ENCODE measurements at regions not wholly inside any gene's neighbourhood (a gene's known extent, or its start where the extent isn't known, plus 50 kb on each side); places are given as distances from the start of the nearest gene placed in this dataset.
"Not testable (repeated sequence)": the region's sequence is repeated elsewhere in the genome, so short reads cannot be mapped to it uniquely, and the experiment has no call there.

DNA sequence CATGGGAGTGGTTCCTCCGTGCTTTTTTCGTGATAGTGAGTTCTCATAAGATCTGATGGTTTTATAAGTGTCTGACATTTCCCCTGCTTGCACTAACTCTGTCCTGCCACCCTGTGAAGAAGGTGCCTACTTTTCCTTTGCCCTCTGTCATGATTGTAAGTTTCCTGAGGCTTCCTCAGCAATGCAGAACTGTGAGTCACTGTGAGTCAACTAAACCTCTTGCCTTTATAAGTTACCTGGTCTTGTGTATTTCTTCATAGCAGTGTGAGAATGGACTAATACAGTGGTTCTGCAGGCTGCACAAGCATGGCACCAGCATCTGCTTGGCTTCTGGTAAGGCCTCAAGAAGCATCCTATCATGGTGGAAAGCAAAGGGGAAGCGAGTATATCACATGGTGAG, 1144.6 kb downstream of the SORCS3 start:
- no peak for DNase-seq
- no peak for ATAC-seq

DNA sequence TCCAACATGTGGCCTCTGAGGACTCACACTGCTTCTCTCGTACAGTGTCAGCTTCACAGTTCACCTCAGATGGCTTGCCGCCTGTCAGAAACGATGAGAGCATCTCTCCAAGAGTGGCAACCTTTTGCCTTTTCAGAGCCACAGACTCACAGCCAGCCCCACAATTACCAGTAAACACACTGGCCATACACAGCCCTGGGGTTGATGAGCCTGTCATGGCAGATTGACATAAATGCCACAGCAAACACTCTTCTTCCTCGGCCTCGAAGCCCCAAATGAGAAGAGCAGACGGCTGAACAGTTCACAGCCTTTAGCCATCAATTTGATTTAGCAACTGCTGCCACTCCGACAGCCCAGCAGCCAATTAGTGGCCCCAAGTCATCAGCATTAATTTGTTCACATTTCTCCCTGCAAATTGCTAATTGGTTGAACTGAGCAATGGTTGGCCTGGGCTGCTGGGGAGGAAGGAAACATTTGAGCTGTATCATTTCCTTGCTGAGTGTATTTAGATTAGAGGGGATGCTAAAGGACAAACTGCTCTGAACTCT, 1142.9 kb downstream of the SORCS3 start:
- no peak for DNase-seq
- no peak for ATAC-seq

DNA sequence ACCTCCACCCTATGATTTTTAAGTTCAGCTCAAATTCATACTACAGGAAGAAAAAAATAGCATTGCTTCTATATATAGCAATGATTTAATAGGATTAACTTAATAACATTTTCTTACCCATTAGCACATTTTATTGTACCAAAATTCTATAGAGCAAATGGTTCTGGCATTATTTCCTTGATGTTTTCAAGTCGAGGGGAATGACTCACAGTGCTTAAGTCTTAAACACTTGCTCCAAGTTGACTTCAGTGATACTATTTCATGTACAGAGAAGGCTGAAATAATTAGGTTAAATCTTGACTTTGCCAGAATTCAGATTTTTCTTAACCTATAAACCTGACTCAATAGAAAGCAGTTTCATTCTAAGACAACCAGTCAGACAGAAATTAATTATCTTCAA, 1133.8 kb downstream of the SORCS3 start:
- DNase-seq (no peak), ATAC-seq (no peak)

DNA sequence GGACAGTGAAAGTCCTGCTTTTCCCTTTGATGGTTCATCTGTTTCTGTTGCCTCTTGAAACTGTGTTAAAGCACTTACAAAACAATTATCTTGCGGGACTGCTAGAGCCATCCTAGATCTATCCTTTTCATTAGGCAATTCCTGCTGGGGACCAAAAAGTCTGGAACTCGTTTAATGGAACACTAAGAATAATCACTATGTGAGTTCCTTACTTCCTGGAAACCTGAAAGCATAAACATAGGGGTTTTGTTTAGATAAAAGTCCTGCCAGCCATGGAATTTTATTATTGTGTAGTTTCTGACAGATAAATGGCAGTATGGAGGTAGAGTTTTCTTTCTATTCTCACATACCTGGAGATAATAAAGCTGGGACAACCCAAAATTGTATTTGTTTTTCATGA, 1133.3 kb downstream of the SORCS3 start:
- ATAC-seq (no peak), DNase-seq (no peak)

DNA sequence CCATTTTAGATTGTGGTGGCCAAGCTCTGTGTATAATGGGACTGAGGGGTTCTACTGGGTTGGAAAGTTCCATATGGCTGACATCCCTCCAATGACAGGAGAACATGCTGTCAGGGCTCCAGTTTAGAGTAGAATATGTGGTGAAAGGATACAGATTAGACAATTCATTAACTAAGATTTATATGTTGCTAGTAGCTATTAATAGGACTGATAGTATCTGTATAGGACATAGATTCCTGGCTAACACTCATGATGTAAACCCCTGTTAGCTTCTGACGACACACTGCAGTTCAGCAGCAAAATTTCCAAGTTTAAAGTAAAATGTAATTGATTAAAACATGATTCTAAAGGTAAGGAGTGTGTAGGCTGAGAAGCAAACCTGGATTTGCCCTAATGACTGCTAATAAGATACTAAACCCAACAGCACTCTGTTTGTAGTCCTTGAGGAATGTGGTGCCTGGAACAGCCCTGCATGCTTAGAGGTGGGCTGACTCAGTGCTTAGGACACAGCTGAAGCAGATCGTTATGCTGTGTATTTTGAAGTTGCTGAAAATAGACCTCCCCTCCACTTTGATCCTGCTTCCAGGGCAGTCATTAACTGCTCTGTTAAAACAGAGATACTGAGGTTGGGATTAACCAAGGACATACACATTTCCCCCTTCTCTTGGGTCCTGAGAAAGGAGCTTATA, 1129.6 kb downstream of the SORCS3 start:
- DNase-seq (no peak), ATAC-seq (no peak)

DNA sequence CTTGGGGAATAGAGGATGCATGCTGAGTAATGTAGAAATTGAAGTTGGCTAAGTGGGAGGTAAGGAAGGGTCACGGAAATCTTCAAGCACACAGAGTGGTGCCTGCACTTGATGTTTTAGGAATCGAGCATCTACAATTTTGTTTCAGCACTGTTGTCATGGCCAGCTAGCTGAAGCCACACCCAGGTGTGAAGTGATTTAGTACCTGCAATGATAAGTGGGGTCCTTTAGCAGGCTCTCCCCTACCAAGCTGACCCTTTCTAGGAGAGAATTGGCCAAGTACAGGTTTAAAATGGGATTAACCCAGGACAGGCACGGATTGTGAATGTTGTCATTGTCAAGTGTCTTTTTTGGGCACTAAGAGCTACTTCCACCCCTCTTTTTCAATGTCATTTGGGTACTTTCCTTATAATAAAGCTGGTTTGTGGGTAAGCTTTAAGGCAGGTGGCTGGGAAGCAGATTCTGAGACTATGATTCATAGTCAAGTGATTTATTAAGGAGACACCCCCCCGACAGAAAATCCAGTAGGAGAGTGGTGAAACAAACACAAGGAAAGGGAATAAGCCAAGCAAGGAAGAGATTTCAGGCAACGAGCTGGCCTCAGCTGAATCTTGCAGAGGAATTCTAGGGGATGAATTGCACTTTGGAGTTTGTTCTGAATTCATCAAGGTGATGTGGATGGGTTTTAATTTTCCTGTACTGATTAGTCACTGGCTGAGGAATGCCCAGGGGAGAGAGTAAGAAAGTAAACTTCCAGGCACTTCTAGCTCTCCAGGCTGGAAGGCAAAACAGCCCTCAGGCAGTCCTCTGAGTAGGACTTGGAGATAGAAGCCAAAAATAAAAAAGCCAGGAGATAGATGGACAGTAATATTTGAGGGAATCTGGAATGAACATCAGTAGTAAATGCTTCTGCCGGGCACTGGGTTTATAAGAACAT, 1128.4 kb downstream of the SORCS3 start:
- ATAC-seq, result no peak
- DNase-seq, result no peak

DNA sequence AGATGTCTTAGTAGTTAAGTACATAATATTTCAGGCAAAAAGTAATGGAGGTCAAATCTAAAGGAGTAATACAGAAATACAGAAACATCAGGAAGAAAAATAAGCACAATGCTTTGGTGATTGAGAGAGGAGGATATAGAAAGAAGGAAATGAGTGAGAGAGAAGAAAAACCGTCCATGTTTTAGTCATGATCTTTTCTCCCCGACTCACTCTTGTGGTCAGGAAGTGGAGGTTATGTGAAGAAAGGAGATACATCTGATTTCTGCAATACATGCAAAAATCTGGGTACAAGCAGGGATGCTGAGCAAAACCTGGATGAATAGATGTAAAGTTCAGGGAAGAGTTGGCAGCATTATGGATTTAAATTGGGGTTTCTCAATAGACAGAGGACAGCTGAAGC, 1122.5 kb downstream of the SORCS3 start:
- ATAC-seq (no peak), DNase-seq (no peak)

DNA sequence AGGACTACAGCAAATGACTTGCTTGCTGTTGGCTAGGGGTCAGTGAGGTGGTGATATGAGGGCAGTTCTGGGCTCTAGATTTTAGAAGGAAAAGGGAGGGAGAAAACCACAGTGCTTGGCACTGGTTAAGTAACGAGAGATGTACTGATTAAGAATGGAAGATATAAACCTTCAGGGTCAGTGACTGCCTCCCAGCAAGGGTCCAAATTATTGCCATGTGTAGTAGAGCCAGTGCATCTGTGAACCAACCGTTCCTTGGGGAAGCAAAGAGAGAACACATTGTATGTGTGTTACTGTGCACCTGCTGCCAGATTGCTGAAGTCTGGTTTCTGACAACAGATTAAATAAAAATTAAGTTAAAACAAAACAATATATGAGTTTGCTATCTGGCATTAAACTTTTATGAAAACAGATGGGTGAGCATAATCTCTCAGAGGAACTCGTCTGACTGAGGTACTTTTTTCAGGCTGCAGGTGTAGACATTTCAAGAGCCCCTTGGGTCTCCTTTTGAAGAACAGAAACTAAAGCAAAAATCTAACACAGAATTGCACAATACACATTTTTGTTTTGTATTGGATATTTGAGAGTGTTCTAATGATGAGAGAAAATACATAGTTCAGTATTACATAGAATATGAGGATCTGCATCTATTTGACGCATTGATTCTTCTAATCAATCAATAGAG, 1120.6 kb downstream of the SORCS3 start:
- DNase-seq (no peak), ATAC-seq (no peak)

DNA sequence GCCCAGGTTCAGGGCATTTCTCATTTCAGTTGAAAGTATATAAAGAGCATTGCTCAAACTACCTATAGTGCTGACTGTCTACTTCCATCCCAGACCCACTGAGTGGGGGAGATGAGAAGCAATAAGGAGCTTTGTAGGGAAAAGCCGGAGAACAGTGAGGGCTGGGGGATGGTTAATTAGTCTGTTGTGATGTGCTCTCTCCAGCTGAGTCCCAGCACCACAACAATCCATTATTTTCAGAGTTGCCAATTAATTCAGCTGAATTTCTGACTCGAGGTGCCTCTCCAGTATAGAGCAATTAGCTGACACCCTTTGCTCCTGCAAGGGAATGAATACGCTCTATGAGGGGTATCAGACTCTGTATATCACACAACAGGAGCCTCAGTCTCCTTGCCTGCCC, 1118.6 kb downstream of the SORCS3 start:
- no peak for DNase-seq
- ATAC-seq, result no peak

DNA sequence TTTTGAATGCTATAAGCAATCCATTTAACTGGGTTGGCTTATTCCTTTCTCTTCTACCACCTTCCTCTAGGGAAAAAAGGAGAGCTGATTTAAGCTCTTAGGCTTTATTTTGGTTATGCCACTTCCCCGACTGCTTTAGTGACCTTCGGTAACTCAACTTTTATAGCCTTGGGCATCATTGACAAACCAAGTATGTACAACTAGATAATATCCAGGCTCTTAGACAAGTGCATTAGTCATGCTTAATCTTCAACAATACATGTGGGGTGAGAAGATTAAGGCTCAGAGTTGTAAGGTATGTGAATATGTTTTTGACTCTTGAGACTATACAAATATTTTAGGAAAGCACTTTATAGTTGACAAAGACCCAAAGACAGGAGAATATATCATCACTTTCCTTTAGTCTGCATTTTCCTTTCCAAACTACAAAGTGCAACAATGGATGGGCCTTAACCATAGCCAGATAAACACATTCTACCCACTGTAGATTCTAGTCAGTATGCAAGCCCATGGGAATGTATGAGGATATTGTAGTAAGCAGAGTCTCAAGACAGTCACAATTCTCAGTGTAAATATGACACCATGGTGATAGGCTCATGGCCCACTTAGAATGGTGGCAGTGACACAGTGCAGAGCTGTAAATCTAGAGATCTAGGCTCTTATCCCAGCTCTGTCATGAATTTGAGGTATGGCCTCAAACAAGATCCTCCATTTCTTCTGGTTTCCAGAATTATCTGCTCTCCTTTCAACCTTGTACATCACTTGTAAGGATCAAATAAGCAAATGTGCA, 1117.3 kb downstream of the SORCS3 start:
- no peak for ATAC-seq
- DNase-seq, result no peak

DNA sequence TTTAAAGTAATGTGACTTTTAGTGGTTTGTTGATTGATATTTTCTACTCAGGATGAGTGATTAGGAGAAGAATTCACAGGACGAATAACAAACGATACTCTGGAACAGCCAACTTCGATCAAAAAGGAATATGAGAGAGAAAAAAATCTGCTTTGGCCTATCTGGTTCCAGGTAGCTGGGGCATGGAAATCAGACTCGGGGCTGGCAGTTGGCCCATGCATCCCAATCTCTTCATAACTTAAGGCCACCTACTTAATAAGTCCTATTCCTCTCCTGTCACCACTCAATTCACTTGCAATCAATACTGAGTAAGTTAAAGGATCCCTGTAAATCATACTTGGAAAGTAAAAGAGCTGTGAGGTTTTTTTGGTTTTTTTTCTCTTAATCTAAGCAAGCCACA, 1116.2 kb downstream of the SORCS3 start:
- no peak for ATAC-seq
- no peak for DNase-seq

DNA sequence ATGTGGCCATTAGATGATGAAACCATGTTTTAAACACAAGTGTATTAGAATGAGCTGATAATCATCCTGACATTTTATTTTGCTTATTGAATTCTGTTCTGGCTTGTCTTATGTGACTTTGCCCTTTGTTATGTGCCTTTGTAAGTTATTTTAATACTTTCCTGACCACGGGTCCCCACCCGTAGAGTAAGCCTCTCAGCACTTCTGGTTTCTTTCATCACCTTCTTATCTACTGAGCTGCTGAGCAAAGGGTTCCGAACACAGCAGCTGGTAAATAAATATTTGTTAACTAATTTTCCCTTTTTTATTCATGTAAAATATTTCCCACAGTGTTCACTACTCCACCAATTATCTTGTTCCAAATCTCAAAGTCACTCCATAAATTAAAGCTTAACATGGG, 1115.3 kb downstream of the SORCS3 start:
- DNase-seq, result no peak

DNA sequence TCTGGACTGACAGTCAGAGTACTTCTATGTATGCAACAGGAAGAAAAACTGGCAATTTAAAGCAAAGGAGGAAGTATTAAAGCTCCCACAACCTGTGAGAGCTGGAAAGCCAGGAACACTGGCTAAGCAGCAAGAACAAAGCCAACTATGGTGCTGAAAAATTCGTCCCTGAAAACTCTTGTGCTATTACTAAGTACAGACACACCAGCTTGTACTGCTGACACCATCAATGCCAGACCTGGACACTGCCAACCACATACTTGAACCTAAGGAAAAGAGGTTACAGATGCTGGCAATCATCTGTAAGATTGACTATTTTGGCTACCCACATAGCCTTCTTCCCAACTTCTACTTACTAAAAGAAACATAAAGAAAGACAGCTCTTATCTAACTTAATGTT, 1110.6 kb downstream of the SORCS3 start:
- no peak for DNase-seq
- no peak for ATAC-seq

More for the DNA sequence above, 1115.3 kb downstream of the SORCS3 start:
- ATAC-seq, result no peak

DNA sequence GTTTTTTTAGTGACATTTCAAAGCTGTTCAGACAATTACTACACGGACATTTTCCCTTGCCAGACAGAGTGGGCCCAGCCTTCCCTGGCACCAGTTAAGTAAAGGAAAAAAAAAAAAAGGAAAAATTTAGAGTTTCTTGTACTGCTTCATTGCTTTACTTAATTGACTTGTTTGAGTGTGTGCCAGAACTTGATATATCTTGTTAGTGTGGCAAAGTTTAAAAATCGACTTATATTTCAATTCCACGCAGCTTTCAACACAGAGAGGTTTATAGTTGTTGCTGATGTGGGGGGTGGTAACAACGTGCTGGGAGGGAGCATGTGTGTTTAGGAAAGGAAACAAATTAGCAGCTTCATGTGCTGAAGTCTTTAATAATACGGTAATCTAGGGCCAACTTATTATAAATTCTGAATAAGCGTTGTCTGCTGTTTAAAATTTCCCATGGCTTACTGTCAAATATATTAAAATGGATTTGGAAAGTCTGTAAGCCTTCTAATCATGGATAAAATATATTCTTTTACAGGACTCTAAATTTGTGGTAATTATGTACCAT, 1104.6 kb downstream of the SORCS3 start:
- DNase-seq (no peak), ATAC-seq (no peak)

DNA sequence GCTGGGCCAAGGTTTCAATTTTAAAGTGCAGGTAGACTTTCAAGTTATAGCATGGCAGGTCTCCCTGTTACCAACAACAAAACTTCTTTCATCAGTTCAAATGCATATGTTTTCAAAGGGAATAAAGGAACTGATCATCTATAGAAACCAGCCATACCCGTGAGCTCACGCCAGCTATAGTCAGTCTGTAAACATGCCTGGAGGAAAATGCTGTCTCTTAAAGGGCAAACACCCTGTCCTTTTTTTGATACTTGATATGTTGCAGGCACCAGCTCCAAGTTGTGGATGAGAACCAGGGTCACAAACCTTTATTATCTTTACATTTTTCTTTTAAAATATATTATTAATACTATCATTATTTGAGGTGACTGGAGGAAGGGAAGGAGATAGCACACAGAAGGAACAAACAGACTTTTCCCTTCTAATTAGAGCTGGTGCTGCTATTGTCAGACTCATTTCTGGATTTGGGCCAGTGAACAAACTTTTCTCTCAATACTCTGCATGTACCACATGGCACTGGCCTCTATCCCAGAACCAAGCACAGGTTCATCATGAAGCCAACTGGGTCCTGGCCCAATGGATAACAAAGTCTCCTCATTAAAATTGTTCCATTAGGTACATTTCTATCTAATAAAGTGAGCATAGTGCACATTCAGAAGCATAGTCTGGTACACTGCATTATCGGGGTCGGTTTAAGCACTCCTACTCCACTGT, 1102.4 kb downstream of the SORCS3 start:
- no peak for DNase-seq
- no peak for ATAC-seq

DNA sequence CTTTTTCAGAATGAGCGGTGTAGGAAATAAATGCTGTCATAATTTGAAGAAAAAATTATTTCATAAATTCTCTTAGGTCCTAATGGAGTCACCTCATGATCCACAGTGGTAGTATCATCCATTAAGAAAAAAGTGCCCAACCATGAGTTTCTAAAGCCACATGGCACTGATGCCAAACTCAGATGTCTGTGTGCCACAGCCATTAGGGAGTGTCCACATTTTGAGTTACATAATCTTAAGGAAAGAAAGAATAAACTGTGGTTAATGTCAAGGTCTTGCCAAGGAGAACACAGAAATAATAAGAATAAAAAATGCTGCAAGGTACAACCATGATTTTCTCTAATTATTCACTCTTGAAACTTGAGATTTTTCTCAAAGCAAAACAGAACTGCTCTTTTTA, 1101.8 kb downstream of the SORCS3 start:
- DNase-seq, result no peak
- ATAC-seq, result no peak

DNA sequence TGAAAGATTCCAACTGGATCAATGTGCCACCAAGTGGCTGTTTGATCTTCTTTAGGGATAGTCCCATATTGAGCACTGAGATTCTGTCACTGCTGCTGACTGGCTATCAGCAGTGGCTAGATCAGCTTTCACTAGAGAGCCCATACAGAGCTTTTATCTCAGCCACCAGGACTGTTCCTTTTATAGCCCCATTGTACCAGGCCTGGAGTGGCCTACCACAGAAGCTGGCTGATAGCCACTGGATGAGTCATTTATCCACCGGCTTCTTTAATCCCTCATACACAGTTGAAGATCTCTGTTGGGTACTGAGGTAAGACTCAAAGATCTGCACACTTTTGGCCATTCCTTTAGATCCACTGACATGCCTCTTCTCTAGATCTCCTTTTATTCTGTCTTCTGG, 1101.1 kb downstream of the SORCS3 start:
- DNase-seq, result no peak
- no peak for ATAC-seq

DNA sequence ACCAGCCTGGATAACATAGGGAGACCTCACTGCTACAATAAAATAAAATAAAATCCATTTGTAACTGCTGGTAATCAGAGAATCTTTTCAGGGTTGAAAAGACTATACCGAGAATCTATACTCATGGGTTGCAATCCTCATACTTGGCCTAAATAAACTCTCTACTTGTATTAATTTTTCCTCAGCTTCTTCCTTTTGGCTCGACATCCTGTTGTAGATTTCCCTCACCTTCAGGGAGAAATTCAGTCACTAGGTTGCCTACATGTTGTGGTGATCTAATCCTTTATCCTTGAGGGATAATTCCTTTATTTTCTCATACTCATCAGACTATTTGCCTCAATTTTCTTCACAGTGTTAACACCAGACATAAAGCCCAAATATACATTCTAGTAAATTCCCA, 1093.4 kb downstream of the SORCS3 start:
- no peak for DNase-seq
- no peak for ATAC-seq

DNA sequence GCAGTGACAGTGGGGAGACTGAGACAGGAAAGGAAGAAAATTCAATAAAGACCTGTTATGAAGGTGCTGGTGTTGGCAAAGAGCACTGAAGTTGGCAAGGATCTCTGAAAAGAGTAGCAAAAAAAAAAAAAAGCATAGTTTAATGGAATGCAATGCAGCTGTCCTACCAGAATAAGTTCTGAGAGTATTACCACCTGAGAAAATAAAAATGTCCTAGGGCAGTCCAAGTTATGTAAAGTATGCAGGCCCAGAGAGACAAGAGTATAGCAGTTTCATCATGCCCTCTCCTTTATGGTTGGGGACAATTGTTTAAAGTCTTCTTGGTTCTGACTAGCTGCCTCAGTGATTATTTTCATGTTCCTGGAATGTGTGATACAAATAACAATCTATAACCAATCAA, 1092.8 kb downstream of the SORCS3 start:
- DNase-seq (no peak), ATAC-seq (no peak)

DNA sequence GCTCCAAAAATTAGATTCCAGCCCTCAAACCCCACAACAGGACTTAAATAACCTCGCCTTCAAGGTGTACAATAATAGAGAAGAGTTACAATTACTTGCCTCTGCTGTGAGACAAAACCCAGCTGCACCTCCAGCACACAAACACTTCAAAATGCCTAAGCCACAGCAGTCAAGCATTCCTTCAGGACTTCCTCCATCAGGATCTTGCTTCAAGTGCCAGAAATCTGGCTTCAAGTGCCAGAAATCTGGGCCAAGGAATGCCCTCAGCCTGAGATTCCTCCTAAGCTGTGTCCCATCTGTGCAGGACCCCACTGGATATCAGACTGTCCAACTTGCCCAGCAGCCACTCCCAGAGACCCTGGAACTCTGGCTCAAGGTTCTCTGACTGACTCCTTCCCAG, 1088.3 kb downstream of the SORCS3 start:
- ATAC-seq (no peak), DNase-seq (no peak)

DNA sequence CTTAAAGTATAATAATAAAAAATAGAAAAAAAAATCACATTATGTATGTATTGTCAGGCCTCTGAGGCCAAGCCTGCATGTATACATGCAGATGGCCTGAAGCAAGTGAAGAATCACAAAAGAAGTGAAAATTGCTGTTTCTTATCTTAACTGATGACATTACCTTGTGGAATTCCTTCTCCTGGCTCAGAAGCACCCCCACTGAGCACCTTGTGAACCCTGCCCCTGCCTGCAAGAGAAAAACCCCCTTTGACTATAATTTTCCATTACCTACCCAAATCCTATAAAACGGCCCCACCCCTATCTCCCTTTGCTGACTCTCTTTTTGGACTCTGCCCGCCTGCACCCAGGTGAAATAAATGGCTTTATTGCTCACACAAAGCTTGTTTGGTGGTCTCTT, 1086.5 kb downstream of the SORCS3 start:
- not testable (repeated sequence) for ATAC-seq, DNase-seq

Data from stimulated activated naive CD8-positive, alpha-beta T cell treated with anti-CD3 and anti-CD28 coated beads, Interleukin-15, Interleukin-2, amounts not matched to agents 100 U/mL and 50 U/mL, for 24 hours (primary cell).